GM10266 (cell line): ENCODE measurements at regions not wholly inside any gene's neighbourhood (a gene's known extent, or its start where the extent isn't known, plus 50 kb on each side); places are given as distances from the start of the nearest gene placed in this dataset.
A peak's percentile ranks its signal among the peaks of the same experiment; 100 is the strongest.
"Not testable (repeated sequence)": the region's sequence is repeated elsewhere in the genome, so short reads cannot be mapped to it uniquely, and the experiment has no call there.

Experiments used
- DNase-seq: peaks from one replicate; pipeline ENCODE4 v3.0.0; 2012; ENCODE audit errors: extremely low spot score
- TF ChIP-seq, protein P1 (sequence below): IDR thresholded peaks from 2 replicates; pipeline ENCODE4 v1.5.1; 2012; ENCODE audit warnings: mild to moderate bottlenecking, low read depth; ENCODE audit not compliant: control insufficient read depth, insufficient read depth; ENCODE audit errors: missing control alignments

DNA sequence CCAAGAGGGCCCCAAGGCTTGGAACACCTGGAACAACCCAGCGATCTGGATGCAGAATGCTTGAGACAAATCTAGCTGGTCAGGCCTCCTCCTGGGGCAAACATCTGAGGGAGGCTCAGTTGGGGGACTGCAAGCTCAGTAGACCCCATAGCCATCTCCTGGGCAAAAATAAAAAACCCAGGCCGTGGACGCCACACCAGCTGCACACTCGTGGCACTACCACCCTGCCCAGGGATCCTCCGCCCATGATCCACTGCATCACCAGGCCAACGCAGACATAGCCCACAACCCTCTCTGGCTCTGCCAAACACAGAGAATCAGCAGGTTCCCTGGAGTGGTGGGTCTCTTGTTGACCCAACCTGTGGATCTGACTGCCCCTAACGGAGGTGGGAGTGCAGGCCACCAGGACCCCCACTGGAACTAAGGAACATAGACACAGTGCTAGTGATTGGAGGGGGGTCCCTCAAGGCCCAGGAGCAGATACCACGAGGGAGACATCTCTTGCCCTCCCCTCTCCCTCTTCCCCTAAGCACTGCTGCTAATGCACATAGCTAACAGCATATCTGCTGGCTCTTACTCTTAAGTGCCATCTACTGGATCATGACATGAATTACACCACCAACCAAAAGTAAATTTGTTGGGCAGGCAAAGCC lies 147.2 kb downstream of the CHD1L start:
- peak; percentile 52 for DNase-seq
- TF ChIP-seq, protein P1, sequence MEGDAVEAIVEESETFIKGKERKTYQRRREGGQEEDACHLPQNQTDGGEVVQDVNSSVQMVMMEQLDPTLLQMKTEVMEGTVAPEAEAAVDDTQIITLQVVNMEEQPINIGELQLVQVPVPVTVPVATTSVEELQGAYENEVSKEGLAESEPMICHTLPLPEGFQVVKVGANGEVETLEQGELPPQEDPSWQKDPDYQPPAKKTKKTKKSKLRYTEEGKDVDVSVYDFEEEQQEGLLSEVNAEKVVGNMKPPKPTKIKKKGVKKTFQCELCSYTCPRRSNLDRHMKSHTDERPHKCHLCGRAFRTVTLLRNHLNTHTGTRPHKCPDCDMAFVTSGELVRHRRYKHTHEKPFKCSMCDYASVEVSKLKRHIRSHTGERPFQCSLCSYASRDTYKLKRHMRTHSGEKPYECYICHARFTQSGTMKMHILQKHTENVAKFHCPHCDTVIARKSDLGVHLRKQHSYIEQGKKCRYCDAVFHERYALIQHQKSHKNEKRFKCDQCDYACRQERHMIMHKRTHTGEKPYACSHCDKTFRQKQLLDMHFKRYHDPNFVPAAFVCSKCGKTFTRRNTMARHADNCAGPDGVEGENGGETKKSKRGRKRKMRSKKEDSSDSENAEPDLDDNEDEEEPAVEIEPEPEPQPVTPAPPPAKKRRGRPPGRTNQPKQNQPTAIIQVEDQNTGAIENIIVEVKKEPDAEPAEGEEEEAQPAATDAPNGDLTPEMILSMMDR = peak; percentile 73

DNA sequence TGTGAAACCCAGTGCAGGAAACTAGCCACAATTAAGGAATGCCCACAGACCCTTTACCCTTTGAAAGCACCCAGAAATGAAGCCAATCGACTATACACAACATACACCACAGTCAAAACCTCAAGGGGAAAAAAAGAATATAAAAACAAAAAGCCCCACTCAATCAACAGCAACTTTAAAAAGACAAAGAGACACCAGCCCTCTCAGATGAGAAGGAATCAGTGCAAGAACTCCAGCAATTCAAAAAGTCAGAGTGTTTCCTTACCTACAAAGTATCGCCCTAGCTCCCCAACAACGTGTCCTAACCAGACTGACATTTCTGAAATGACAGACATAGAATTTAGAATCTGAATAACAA lies 147.7 kb downstream of the CHD1L start:
- TF ChIP-seq, protein P1 = no peak
- DNase-seq = no peak

DNA sequence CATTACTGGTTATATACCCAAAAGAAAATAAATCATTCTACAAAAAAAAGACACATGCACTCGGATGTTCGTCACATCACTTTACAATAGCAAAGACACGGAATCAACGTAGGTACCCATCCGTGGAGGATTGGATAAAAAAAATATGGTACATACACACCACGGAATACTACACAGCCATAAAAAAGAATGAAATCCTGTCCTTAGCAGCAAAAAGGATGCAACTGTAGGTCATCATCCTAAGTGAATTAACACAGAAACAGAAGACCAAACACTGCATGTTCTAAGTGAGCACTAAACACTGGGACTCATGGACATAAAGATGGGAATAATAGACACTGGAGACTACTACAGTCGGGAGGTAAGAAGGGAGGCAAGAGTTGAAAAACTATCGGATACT lies 148.6 kb downstream of the CHD1L start:
- TF ChIP-seq, protein P1 = no peak
- no peak for DNase-seq

DNA sequence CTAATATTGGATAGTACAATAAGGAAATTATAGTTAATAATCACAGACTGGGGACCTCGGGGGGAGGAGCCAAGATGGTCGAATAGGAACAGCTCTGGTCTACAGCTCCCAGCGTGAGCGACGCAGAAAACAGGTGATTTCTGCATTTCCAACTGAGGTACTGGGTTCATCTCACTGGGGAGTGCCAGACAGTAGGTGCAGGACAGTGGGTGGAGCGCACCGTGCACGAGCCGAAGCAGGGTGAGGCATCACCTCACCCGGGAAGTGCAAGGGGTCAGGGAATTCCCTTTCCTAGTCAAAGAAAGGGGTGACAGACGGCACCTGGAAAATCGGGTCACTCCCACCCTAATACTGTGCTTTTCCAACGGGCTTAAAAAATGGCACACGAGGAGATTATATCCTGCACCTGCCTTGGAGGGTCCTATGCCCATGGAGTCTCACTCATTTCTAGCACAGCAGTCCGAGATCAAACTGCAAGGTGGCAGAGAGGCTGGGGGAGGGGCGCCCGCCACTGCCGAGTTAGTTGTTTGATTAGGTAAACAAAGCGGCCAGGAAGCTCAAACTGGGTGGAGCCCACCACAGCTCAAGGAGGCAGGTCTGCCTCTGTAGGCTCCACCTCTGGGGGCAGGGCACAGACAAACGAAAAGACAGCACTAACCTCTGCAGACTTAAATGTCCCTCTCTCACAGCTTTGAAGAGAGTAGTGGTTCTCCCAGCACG lies 138.8 kb upstream of the BCL9 start:
- DNase-seq = not testable (repeated sequence)

DNA sequence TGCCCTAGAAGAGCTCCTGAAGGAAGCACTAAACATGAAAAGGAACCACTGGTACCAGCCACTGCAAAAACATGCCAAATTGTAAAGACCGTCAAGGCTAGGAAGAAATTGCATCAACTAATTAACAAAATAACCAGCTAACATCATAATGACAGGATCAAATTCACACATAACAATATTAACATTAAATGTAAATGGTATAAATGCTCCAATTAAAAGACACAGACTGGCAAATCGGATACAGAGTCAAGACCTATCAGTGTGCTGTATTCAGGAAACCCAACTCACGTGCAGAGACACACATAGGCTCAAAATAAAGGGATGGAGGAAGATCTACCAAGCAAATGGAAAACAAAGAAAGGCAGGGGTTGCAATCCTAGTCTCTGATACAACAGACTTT lies 137.0 kb upstream of the BCL9 start:
- DNase-seq = not testable (repeated sequence)

DNA sequence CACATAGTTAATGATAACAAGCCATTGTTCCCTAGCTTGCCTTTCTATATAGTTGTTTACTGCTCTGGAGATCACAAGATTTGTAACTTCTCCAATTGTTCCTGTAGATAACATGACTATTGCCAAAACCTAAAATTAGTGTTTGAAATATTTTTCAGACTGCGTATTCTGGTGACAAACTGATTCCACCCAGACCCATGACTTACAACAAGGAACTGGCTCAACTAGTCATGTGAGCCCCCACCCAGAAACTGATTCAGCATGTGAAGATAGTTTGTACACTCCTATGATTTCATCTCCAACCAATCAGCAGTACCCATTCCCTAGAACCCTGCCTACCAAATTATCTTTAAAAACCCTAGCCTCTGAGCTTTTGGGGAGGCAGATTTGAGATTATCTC lies 131.4 kb upstream of the BCL9 start:
- no peak for DNase-seq
- TF ChIP-seq, protein P1 = no peak

DNA sequence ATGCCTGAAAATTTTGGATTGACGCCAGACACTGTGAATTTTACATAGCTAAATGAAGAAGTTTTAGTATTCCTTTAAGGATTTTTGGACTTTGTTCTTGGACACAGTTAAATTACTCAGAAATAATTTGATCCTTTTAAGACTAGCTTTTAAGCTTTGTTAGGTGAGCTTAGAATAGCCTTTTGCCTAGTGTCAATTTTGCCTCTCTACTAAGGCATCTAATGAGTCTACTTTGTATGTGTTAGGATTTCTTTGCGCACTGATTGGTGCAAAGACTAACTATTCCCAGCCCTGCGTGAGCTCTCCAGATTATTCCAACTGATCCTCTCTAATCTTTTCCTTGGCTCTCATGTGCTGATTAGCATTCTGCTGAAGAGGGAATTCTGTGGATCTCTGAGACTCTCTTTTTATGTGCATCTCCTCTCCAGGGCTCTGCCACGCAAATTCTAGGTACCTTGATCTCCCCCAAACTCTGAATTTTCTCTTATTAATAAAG lies 128.1 kb upstream of the BCL9 start:
- TF ChIP-seq, protein P1 = no peak
- no peak for DNase-seq

DNA sequence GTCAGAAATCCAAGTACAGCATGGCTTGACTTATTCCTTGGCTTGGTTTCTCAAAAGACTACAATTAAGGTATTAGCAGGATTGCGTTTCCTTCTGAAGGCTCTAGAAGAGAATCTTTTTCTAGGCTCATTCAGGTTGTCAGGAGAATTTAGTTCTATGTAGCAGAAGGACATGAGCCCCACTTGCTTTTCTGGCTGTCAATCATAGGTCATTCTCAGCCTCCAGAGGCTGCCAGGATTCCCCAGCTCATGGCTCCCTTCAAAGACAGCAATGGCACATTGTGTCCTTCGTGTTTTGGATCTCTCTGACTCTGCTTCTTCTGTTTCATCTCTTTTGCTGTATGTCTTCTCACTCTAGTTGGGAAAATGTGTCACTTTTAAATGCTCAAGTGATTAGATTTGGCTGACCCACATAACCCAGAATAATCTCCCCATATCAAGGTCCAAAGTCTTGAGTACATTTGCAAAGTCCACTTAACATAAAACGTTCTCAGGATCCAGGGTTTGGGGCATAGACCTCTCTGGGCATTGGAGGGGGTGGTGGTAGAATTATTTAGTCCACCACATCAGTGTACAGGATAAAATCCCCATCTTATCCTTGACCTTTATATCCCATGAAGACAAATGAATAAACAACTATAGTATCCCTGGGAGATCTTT lies 126.7 kb upstream of the BCL9 start:
- DNase-seq = no peak
- TF ChIP-seq, protein P1 = no peak
